Esophagus mucosa (tissue), 1 donor: ENCODE measurements at regions not wholly inside any gene's neighbourhood (a gene's known extent, or its start where the extent isn't known, plus 50 kb on each side); places are given as distances from the start of the nearest gene placed in this dataset.

Experiments
- ATAC-seq: fragments of 200-7000 bp; cut with Tn5 transposase; one replicate; pipeline ENCODE4 v1.9.1; 2020
- donor health status: DM: yes; HTN: yes; CAD: no.

- ATAC-seq = no peak
Measured at GRCh38 chr2:18172607-18173006, 294.1 kb downstream of the KCNS3 start.

DNA sequence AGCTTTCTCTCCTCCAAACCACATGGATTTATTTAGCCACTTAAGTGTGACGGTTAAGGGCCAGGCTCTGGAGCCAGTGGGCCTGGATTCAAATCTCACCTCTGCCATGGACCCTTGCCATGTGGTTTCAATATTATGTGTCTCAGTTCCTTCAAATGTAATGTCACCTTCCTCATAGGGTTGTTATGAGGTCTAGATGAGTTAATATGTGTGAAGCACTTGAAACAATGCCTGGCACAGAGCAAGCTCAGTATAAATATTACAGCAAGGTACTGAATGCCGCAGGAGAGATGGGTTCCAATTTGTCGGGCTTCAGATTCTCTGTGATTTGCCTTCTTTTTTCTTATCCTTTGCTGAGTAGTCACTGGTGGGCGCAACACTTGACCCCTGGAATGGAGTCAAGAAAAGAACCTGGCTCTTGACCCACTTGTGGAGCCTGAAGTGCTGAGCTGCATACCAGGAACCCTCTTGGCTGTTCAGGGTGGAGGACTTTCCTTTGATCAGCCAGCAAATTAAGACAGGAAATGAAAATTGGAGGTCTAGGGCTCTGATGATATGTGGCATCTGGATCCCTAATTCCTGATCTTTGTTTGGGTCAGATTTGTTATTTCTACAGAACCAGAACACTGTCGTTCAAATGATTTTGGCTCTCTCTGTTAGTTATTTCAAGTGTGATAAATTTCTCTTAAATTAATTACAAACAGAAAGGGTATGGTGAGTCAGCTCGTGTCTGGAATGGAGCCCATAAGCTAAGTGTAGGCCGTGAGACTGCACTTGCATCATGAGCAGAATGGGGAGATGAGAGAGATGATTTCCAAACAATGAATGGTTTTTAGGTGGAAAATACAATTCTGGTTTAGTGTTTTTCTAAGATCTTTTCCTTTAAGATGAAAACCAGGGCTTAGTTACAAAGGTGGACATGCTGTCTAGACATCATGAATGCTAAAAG is 293.0 kb downstream of the KCNS3 start:
- ATAC-seq = no peak

DNA sequence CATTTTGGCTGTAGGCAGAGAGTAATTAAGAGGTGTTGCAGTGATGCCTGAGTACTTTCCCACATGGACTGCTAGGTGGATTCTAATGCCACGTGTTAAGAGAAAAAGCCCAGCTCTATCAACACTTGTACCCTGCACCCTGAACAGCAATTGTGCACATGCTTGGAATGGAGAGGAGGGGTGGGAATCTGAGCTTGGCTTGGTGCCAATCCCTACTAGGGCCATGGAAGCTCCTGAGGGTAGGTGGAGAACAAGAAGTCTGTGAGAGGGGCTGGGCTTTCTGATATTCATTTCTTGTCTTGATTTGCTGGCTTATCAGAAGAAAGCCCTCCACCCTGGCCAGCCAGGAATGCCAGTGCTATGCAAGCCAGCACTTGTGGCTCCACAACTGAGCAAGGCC is 292.2 kb downstream of the KCNS3 start:
- ATAC-seq = no peak

GRCh38 chr2:18169893-18170175 is 291.4 kb downstream of the KCNS3 start:
- no peak for ATAC-seq

DNA sequence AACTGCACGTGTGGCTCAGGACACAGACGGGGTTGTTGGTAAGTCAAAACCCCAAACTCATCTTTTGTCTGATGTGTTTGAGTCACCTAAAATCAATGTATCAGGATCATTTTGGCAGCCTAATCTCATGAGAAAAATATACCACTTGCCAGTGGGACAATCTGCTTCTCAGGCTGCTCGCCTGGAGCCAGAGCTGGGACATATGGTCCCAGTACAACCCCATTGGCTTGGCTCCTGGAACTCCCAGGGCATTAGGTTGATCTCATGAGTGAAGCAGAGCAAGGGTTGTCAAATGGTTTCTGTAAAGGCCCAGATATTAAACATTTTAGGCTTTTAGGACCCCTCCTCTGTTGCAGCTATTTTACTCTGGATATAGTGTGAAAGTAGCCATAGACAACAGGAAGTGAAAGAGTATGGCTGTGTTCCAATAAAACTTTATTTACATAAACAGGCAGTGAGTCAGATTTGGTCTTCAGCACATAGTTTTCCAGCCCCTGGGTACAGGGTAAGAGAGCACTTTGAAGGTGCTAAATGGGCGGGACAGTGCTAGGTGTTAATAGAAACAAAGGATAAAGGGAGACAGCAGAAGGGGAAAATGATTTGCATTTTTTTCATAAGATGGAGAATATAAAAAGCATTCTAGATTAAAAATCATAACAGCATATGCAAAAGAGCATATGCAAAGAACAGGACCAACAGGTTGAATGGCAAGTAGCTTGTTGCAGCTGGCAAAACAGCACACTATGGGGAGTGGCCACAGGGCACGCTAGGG is 290.8 kb downstream of the KCNS3 start:
- peak; percentile 48 for ATAC-seq

GRCh38 chr2:18167871-18168270 is 289.4 kb downstream of the KCNS3 start:
- no peak for ATAC-seq

- ATAC-seq = no peak
Measured at GRCh38 chr2:18161681-18162080, 283.2 kb downstream of the KCNS3 start.

GRCh38 chr2:18159896-18160295 is 281.4 kb downstream of the KCNS3 start:
- no peak for ATAC-seq

DNA sequence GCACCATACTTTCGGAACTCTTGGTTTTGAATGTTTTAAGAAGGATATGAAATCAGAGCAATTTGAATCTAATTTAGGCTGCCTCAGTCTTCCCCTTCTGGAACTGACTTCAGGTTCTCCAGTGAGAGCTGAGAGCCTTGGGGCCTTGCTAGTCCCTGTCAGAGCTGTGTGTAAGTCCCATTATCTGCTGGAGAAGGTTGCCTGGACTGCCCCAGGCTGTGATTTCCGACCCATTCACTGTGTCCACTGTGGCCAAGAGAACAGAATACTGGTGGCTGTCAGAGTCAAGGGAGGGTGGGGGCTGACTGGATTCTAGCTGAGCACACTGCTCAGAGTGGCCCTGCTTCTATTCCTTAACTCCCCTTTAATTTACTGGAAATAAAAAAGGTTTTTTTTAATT is 278.0 kb downstream of the KCNS3 start:
- ATAC-seq = no peak

GRCh38 chr2:18156002-18156401 is 277.5 kb downstream of the KCNS3 start:
- no peak for ATAC-seq

DNA sequence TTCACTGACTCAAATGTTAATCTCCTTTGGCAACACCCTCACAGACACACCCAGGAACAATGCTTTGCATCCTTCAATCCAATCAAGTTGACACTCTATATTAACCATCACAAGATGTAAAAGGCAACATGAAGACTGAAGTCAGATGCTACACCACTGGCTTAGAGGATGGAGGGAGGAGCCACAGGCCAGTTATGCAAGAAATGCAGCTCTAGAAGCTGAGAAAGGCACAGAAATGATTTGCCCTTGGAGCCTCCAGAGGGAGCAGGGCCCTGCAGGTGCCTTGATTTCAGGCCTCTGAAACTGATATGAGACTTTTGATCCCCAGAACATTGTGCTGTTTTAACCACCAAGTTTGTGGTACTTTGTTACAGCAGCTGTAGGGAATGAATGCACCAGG is 276.3 kb downstream of the KCNS3 start:
- peak; percentile 82 for ATAC-seq

GRCh38 chr2:18154259-18154658 is 275.8 kb downstream of the KCNS3 start:
- peak; percentile 81 for ATAC-seq

GRCh38 chr2:18153741-18154140 is 275.3 kb downstream of the KCNS3 start:
- no peak for ATAC-seq

- no peak for ATAC-seq
Measured at GRCh38 chr2:18151237-18151636, 272.8 kb downstream of the KCNS3 start.

DNA sequence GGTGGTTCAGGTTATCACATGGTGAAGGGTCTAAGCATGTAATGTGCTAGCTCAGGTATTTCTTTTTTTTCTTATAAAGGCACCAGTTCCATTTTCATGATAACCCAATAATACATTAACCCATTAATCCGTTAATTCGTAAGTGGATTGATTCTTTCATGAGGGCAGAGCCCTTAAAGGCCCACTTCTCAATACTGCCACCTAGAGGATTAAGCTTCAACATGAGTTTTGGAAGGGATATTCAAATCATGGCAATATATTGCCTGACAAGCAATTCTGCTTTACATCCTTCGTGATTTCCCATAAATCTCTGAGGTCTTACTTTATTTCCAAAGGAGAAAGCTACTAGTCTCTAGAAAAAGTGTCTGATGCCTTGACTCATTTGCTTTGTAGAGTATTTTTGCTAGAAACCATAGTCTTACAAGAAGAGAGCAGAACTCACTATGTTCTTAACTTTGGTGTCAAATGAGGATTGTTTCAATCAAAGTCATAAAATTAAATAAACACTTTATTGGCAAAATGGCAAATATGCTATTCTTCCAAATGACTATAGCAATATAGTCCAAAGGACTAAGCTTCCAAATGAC is 271.3 kb downstream of the KCNS3 start:
- no peak for ATAC-seq

DNA sequence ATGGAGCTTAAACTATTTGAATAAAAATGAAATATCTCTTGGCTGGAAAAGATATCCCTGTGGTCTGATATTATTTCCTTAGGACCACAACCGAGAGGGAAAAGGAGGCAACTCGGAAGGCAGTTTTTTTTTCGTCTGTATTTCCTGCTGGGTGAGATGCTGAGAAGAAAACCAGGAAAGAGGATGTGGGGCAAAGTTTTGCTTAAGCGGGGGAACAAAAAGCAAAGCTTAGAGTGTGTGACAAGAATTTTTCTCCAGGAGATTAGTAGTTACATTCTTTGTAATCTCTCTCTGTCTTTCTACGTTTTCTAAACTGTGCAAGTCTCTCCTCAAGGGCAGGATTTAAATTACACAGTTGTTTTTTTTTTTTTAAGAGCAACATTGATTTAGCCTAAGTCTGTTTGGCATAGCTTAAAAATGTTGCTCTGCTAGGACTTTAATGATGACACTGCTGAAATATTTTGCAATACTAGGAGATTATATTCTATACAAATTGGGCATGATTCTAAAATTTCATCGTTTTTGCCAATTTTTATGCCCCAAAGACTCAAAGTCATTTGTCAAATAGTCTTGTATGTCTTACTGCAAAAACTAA is 258.5 kb downstream of the KCNS3 start:
- no peak for ATAC-seq

- no peak for ATAC-seq
Measured at GRCh38 chr2:18133310-18133709, 254.8 kb downstream of the KCNS3 start.

- no peak for ATAC-seq
Measured at GRCh38 chr2:18132697-18133096, 254.2 kb downstream of the KCNS3 start.

GRCh38 chr2:18131761-18132160 is 253.3 kb downstream of the KCNS3 start:
- ATAC-seq = no peak

GRCh38 chr2:18129348-18129747 is 250.9 kb downstream of the KCNS3 start:
- ATAC-seq = no peak

GRCh38 chr2:18125303-18125702 is 246.8 kb downstream of the KCNS3 start:
- ATAC-seq = no peak

DNA sequence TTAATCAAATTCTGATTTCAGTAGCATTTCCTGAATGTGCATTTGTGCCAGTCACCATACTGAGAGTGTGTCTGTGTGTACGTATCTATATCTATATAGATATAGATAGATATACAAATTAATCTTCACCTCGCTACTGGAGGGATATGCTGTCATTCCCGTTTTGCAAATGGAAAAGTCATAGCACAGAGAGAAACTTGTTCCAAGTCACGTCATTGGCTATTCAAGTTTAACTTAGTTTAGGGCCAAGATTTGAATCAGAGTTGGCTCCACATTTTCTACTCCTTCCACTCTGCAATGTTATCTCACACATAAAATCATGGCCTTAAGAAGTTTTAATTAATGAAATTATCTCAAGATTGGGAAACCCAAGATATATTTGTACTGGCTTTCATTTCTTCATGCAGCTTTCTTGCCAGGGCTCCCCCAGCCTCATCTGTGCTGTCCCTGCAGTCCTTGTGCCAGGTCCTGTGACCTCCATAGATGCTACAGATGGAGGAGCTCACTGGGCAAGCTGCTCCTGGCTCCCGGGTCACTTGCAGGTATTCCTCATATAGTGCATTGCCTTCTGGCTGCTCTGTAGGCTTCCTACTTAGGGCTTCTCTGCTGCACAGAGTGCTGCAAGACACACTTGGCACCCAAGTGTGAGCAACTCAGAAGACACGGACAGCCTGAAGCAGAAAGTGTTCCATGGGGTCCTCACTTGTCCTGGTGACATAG is 245.8 kb downstream of the KCNS3 start:
- no peak for ATAC-seq

DNA sequence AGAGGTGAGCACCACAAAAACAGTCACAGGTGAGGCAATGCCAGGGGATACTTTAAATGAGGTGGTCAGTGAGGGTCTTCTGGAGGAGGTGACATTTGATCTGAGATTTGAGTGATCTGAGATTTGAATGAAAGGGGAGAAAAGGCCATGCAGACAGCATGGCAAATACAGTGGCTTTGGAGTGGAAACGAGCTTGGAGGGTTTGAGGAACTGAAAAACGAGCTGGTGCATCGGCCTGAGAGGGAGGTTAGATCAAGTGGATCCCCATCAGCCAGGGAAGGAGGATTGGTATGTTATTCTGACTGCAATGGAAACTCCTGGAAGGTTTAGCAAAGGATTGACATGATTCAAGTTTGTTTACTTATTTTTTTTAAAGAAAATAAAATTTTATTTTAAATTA is 245.1 kb downstream of the KCNS3 start:
- no peak for ATAC-seq
